GM21825 (cell line): ENCODE measurements at regions not wholly inside any gene's neighbourhood (a gene's known extent, or its start where the extent isn't known, plus 50 kb on each side); places are given as distances from the start of the nearest gene placed in this dataset.

Source experiments
- ATAC-seq: cut with Tn5 transposase; IDR thresholded peaks from one replicate; pipeline ENCODE4 v1.9.1; 2021; ENCODE audit warnings: mild to moderate bottlenecking, moderate library complexity; ENCODE audit not compliant: unreplicated experiment

- ATAC-seq = no peak
Observed at GRCh38 chr16:5885521-5885920, 787.9 kb upstream of the EEF2KMT start.

GRCh38 chr16:5884996-5885395, 787.4 kb upstream of the EEF2KMT start:
- no peak for ATAC-seq

DNA sequence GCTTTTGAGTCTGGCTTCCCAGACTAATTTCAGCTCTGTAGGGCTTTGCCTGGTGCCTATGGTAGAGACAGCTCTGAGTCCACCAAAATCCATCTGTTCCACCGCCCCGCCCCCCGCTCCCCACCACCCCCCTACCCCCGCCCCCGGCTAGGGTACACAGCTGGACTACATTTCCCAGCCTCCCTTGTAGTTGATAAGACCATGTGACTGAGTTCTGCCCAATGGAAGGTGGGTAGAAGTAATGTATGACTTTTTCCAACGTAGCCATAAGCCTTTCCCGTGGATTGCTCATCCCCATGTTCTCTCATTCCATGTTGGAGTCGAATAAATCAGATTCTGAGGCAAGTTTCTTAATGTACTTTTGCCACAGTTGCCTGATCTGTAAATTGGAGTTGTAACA, 786.7 kb upstream of the EEF2KMT start:
- ATAC-seq = no peak

DNA sequence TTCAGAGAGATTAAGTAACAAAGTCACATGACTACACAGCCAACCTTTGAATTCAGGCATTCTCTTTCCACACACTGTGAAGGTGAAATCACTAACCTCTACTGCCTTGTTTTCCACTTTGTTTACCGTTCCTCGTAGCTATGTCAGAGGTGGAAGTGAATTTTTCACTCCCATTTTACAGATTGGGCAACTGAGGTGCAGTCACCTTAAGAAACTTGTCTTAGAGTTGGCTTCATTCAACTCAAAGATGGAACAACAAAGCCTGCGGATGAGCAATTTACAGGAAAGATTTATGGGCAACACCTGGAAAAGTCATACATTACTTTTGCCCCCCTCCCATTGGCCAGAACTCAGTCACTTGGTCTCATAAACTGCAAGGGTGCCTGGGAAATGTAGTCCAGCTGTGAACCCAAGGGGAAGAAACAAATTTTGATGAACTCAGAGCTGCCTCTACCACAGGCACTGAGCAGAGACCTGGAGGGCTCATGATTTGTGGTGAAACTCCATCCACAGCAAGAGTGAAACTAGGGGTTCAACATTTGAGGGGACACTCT, 784.6 kb upstream of the EEF2KMT start:
- ATAC-seq = no peak

GRCh38 chr16:5875416-5875815, 777.8 kb upstream of the EEF2KMT start:
- ATAC-seq = no peak

- no peak for ATAC-seq
Observed at GRCh38 chr16:5874899-5875298, 777.3 kb upstream of the EEF2KMT start.

DNA sequence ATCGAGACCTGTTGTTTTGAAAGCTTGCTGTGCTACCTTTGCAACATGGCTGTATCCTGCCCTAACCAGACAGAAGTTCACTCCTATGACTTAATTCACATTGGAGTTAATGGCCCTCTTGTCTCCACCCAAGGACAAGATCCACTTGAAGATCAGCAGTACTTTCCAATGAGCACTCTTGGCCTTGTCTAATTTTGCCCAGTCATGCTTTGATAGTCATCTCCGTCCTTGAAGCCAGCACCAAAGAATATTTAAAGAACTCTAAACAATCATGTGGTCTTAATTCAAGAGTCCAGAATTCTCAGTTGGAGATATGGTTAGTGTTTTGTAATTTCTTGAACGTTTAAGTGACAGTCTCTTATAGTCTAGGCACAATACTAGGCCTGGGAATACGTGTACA, 775.6 kb upstream of the EEF2KMT start:
- no peak for ATAC-seq

DNA sequence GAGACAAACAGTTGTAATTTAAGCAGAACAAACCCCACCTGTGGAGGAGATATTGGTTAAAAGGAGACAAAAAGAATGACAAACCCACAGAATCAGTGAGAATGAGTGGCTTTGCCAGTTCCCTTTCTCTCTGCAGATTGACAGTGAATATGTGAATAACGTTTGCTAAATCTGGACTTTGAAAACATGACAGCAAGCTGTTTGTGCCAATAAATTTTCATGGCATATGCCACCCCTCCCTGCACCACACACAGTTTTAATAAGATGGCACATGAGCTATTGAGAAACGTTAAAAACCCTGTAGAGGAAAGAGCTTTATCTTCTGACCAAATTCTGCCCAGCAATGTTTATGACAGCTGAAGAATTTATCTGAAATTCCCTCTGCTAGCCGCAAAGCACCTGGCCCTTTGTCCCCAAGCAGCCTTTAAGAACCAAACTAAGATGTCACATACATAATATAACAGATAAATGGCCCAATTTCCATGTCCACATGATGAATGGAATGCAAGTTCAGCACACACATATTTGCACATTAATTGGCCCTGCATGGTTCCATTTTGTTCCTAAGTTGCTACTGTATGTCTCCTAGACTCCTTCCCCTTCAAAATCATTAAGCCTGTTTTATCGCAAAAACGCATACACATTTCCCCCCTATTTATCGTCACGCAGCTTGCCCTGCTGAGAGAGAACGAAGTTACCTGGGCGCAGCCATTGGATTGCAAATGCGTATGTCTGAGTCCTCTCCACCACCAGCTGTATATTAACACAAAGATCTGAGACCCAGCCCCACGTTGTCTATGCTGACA, 773.5 kb upstream of the EEF2KMT start:
- ATAC-seq = no peak

DNA sequence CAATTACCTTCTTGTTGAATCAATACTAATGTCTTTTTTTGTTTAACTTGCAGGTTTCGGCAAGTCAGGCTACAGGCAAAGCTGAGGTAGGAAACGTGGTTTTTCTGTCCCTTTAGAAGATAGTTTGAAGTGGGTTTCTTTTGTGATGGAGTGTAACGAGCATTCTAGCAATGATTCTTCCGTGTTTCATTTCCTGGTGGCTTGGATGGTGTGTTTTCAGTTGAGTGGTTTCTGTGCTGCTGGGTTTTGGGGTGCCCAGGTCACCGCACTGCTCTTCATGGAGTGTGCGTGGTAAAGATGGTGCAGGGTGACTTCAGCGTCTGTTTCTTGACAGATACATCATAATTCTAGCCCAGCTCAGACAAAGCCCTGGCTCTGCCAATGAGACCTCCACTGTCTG, 769.7 kb upstream of the EEF2KMT start:
- ATAC-seq = no peak

GRCh38 chr16:5865236-5865635, 767.6 kb upstream of the EEF2KMT start:
- no peak for ATAC-seq

DNA sequence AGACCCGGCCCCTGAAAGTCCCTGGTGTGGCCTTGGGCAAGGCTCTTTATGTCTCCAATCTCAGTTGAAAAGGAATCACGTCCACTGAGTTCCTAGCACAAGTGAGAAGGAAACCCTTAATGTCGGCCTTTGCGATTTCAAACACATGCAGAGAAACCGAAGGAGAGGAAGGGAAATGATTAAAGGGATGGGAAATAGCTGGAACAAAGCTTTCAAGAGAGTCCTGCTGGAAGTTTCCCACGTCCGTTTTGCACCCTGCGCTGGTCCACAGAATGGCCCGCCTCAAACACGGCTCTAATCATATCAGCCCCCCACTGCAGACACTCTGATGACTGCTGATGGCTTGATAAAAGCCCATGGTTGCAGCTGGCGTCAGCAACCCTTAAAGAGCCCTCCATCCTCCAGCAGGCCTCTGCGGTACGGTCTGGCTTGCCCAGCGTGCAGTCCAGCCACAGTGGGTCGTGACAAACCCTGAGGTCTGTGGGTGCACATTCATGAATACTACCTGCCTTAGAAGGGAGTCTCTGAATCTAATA, 765.5 kb upstream of the EEF2KMT start:
- ATAC-seq = no peak

- ATAC-seq = no peak
Observed at GRCh38 chr16:5862103-5862840, 764.7 kb upstream of the EEF2KMT start.

DNA sequence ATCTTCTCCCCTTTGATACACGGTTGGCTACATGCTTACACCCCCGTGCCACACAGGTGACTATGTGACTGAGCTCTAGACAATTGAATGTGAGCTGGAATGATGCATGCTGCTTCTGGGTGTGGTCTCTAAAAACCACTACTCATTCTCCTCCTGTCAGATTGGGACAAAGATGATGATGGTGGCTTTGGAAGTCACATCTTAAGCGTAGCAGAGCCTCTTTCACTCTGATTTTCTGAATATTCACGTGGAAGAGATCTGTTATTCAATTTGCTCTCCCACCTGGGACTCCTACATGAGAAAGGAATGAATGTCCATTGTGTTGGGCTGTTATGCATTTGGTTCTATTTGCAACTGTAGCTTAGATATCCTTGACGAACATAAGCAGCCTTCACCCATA, 763.6 kb upstream of the EEF2KMT start:
- no peak for ATAC-seq

DNA sequence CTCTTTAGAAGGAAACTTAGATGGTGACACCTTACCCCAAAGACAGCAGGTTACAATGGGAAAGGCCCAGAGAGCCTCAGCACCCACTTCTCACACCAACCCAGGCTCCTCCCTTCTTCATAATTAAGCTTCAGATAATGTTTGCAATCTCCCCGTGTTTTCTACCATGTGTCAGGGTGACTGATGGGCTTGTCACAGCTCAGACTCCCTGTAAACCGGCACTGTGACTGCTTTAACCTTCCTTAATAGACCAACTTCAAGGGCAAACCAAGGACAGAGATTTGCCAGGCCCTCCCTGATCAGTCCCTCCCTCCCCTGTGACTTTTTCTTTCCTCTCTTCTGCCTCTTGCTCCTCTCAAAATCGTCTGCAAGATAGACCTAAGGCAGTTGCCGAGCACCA, 760.6 kb upstream of the EEF2KMT start:
- ATAC-seq = no peak

- ATAC-seq = no peak
Observed at GRCh38 chr16:5854027-5854426, 756.4 kb upstream of the EEF2KMT start.

DNA sequence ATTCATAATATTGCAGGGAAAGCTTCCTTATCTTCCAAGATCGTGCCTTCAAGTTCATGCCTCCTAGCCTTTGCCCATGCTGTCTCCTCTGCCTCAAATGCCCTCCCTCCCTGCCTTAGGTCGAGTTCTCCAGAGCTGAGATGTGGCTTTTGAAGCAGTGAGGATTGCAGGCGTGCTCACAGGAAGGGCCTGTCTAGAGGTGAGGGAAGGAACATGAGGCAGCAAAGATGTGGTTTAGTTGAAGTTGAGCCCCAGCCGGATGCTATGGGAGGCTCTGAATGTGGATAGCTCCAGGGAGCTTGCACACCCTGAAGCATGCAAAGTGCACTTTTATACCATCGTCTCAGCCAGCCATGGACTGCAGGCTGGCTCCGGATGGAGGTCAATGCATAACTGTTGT, 754.6 kb upstream of the EEF2KMT start:
- no peak for ATAC-seq

- no peak for ATAC-seq
Observed at GRCh38 chr16:5851393-5851982, 753.9 kb upstream of the EEF2KMT start.

DNA sequence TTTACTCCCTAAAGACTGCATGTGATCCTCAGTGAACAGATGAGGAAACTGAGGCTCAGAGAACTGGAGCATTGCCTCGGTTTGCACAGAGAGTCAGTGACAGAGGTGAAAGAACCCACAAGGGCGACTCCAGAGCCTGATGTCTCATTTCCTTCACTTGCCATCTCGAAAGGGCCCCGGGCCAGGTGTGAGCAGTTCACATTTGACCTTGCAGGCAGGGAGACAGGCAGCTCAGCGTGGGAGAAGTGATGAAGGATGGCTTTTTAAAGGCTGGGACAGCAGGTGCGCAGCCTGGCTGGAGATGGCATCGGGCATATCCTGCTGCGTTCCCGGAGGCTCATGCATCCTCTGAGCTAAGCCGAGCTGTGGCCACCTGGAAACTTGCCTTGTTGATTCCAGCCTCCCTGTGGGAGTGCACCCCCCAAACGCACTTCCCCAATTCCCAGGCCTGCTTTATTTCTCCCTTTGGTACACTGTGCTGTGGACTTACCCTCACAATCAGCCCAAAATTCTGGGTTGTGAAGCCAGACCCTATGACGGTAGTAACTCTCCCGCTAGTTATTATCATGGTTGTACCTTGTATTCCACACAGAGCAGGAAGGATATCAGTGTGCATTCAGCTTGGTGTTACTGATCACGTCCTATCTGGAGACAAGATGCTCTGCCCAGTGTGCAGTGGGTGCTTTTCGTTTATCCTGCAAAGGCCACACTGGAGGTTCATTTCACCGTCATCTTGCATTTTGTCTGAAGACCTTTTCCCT, 753.2 kb upstream of the EEF2KMT start:
- no peak for ATAC-seq

DNA sequence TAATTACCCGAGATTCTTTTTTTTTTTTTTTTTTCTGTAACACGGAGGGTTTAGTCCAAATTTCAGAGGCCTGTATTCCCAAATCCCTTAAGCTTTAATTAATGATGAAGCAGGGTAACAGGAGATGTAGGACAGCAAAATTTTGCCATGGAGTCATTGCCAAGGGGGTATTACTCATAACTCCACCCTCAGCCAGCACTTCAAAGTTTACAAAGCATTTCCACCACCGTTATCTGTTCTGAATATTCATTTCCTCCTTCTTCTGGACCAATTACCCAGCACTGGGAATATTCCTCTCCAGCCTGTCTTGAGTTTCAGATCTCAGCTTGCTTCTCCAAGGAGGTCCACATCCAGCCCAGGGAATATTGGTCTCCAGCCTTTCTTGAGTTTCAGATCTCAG, 747.5 kb upstream of the EEF2KMT start:
- no peak for ATAC-seq

DNA sequence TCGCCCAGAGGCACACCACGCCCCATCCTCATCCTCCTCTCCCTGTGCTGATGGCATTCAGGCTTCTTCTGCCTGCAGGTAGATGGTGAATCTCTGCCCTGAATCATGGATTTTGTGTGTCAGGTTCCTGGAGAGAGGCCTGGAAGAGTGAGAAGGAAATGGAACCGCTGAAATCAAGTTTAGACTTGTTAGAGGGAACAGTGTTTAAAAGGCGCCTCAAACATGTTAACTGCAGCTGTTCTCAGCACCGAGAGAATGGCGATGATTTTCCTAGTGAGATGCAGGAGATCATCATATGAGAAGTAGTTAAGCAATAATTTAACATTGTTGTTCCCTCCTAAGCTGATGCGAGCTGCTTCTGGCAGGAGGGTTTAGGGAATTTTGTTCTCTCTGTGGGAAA, 744.4 kb upstream of the EEF2KMT start:
- no peak for ATAC-seq

DNA sequence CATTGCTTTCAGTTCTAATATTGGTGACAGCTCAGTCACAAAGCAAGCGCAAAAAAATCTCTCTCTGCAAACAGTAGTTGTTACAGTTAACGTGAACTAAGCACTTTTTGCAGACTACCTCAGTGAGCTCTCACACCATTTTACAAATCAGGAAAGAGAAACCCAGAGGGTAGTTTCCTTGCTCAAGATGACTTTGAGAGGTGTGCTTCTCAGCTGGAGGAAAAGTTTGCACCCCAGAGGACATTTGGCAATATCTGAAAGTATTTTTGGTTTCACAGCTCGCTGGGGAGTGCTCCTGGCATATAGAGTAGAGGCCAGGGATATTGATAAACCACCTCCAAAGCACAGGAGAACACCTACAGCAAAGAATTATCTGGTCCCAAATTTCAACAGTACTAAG, 741.1 kb upstream of the EEF2KMT start:
- no peak for ATAC-seq
